OCI-LY7 (cell line): ENCODE measurements at regions not wholly inside any gene's neighbourhood (a gene's known extent, or its start where the extent isn't known, plus 50 kb on each side); places are given as distances from the start of the nearest gene placed in this dataset.

Experiments used
- BruUV-seq: library from RNA; stranded (reverse); fragments of 400-500 nt; replicated peaks from 2 replicates; lab custom pipeline; 2021; lab: Mats Ljungman, UMichigan
- CTCF ChIA-PET: fragments of 300-600 bp; sonication (Branson Sonifier 250); formaldehyde crosslinking; loops from one replicate; lab custom pipeline; 2022; ENCODE audit warnings: antibody characterized with exemption; ENCODE audit not compliant: unreplicated experiment; lab: Charles Lee
- POLR2A ChIA-PET: fragments of 300-600 bp; sonication (Branson Sonifier 250); formaldehyde crosslinking; loops from one replicate; lab custom pipeline; 2022; ENCODE audit warnings: antibody characterized with exemption; lab: Charles Lee
- DNase-seq: peaks from one replicate; pipeline ENCODE4 v3.0.0-alpha.2; 2015; ENCODE audit warnings: low spot score
- H2AFZ ChIP-seq: fragments of 200-600 bp; sonication (generic), shearing (Covaris generic); 2 replicates; pipeline ENCODE4 v1.6.1; 2014; ENCODE audit warnings: mild to moderate bottlenecking, antibody characterized with exemption, low read length, moderate library complexity
- H3K27ac ChIP-seq: fragments of 200-600 bp; sonication (generic); 2 replicates; pipeline ENCODE4 v1.5.1; 2014; ENCODE audit warnings: mixed run types, low read depth, mild to moderate bottlenecking, moderate library complexity, low read length, inconsistent platforms; ENCODE audit not compliant: poor library complexity, severe bottlenecking
- H3K36me3 ChIP-seq: fragments of 200-600 bp; sonication (generic); 2 replicates; pipeline ENCODE4 v1.6.1; 2014; ENCODE audit warnings: mild to moderate bottlenecking, antibody characterized with exemption, low read length, moderate library complexity, mixed read lengths; ENCODE audit not compliant: insufficient read depth
- H3K4me1 ChIP-seq: fragments of 200-600 bp; sonication (generic); 2 replicates; pipeline ENCODE4 v1.5.1; 2014; ENCODE audit warnings: mild to moderate bottlenecking, low read length; ENCODE audit not compliant: insufficient read depth, poor library complexity, severe bottlenecking
- H3K4me2 ChIP-seq: fragments of 200-600 bp; sonication (generic); 2 replicates; pipeline ENCODE4 v1.6.1; 2014; ENCODE audit warnings: mild to moderate bottlenecking, low read length
- H3K4me3 ChIP-seq: fragments of 200-600 bp; sonication (generic); 2 replicates; pipeline ENCODE4 v1.5.1; 2014; ENCODE audit warnings: mild to moderate bottlenecking, low read depth, low read length; ENCODE audit not compliant: poor library complexity, severe bottlenecking
- H3K79me2 ChIP-seq: fragments of 200-600 bp; sonication (generic); 2 replicates; pipeline ENCODE4 v1.6.1; 2016; ENCODE audit warnings: low read depth, mild to moderate bottlenecking, low read length, moderate library complexity, mixed read lengths; ENCODE audit not compliant: insufficient read depth
- H3K9me2 ChIP-seq: fragments of 200-600 bp; sonication (generic); 2 replicates; pipeline ENCODE4 v1.6.1; 2016; ENCODE audit warnings: mild to moderate bottlenecking, low read length, mixed read lengths; ENCODE audit not compliant: insufficient read depth
- H3K9me3 ChIP-seq: fragments of 200-600 bp; sonication (generic); 2 replicates; pipeline ENCODE4 v1.6.1; 2014; ENCODE audit warnings: mild to moderate bottlenecking, mixed run types, low read length, mixed read lengths
- H4K20me1 ChIP-seq: fragments of 200-600 bp; sonication (generic); 2 replicates; pipeline ENCODE4 v1.6.1; 2014; ENCODE audit warnings: mild to moderate bottlenecking, antibody characterized with exemption, low read length, moderate library complexity, mixed read lengths; ENCODE audit not compliant: insufficient read depth
- EZH2phosphoT487 ChIP-seq: fragments of 200-600 bp; sonication (generic); IDR thresholded peaks from 2 replicates; pipeline ENCODE4 v1.6.1; 2018; ENCODE audit warnings: low read depth, borderline replicate concordance, mild to moderate bottlenecking, mixed run types, antibody characterized with exemption, low read length, moderate library complexity, mixed read lengths
- intact Hi-C: fragments of 100-400 bp; cut with micrococcal nuclease; formaldehyde crosslinking; loops from one replicate; pipeline ENCODE4 v1.10.0; 2022; ENCODE audit not compliant: unreplicated experiment
- TF ChIP-seq, protein P1 (sequence below): fragments of 200-600 bp; sonication (generic); conservative IDR thresholded peaks from 2 replicates; pipeline ENCODE4 v1.5.1; 2014; ENCODE audit warnings: mild to moderate bottlenecking, antibody characterized with exemption, low read length, moderate library complexity, mixed read lengths

DNA sequence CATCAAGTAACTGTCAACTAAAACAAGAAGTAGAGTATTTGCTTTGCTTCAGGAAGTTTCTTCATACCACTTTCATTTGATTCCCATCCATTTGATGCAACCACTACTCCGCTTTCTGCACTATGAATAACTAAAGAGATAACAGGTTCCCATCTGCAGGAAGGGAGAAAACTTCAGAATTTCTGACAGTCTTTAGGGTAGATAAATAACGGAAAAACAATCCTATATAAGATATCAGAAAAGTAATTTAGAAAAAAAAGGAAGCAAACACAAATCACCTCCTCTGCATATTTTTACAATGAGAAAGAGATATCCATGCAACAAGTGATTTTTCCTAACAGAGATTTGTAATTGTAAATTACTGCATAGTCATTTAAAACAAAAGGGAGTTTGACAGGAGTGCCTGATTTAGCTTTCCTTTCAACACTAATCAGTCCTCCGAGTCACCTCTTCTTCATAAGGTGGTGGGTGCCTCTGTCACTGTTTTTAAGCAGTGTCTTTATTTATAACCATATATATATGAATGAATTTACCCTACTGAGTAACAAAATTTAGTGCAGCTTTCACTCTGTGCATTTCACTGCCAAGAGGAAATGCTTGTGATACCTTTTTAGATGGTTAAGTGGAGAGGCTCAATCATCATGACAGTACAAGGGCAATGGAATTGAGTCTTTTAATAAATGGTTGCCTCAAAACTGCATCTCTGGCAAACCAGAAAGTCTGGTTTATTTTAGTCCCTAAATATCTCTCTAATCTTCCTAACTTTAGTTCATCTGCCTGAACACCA is 1920.4 kb downstream of the MRPL39 start:
- peaks cover 6% of the 10 kb centered on the region for H3K9me3 ChIP-seq
- H3K9me2 ChIP-seq, result no peaks in the 10 kb centered on the region
- POLR2A ChIA-PET, result no interaction called here
- TF ChIP-seq EZH2phosphoT487, result no peak
- TF ChIP-seq, protein P1, sequence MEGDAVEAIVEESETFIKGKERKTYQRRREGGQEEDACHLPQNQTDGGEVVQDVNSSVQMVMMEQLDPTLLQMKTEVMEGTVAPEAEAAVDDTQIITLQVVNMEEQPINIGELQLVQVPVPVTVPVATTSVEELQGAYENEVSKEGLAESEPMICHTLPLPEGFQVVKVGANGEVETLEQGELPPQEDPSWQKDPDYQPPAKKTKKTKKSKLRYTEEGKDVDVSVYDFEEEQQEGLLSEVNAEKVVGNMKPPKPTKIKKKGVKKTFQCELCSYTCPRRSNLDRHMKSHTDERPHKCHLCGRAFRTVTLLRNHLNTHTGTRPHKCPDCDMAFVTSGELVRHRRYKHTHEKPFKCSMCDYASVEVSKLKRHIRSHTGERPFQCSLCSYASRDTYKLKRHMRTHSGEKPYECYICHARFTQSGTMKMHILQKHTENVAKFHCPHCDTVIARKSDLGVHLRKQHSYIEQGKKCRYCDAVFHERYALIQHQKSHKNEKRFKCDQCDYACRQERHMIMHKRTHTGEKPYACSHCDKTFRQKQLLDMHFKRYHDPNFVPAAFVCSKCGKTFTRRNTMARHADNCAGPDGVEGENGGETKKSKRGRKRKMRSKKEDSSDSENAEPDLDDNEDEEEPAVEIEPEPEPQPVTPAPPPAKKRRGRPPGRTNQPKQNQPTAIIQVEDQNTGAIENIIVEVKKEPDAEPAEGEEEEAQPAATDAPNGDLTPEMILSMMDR, result no peak
- H2AFZ ChIP-seq, result no peak overlapping the region
- no peaks in the 10 kb centered on the region for H3K4me1 ChIP-seq
- CTCF ChIA-PET, result no interaction called here
- no peak overlapping the region for H3K4me3 ChIP-seq
- H3K36me3 ChIP-seq, result no peaks in the 10 kb centered on the region
- H3K79me2 ChIP-seq, result no peaks in the 10 kb centered on the region
- no peaks in the 10 kb centered on the region for H4K20me1 ChIP-seq
- DNase-seq, result no peak
- H3K4me2 ChIP-seq, result no peak overlapping the region
- BruUV-seq, result no TSS peak
- intact Hi-C loops, result no loop called here
- H3K27ac ChIP-seq, result no peak overlapping the region

DNA sequence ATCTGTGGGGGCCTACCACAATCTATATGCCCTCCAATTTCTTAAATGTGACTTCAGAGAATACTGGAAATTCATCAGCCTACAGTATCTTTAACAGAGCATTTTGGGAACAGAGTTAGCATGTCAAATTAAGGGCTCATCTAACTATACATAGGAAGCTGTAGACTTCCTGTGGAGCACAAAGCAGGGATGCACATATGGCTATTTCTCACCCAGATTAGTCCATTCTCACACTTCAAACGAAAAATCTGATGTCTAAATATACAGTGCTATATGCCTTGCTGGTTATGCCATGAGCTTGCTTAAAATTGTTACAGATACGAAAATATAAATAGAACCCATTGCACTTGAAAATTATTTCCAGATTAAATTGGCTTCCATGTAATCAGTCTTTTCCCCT is 1922.8 kb downstream of the MRPL39 start:
- no peak overlapping the region for H3K4me2 ChIP-seq
- H3K4me1 ChIP-seq, result no peaks in the 10 kb centered on the region
- H3K27ac ChIP-seq, result no peak overlapping the region
- ChIA-PET POLR2A (interaction anchor here (0.9 to 1.4 kb wide), 3 partner anchors 9 to 15 kb away, joined by 3 to 9 read pairs (median 3); no protein-coding TSS in a partner anchor), CTCF (no interaction called here)
- no peak overlapping the region for H3K4me3 ChIP-seq
- peaks cover 22% of the 10 kb centered on the region for H3K9me3 ChIP-seq
- no peaks in the 10 kb centered on the region for H3K79me2 ChIP-seq
- H2AFZ ChIP-seq, result no peak overlapping the region
- no peaks in the 10 kb centered on the region for H4K20me1 ChIP-seq
- BruUV-seq, result no TSS peak
- no peaks in the 10 kb centered on the region for H3K9me2 ChIP-seq
- TF ChIP-seq, protein P1, result no peak
- no peak for TF ChIP-seq EZH2phosphoT487
- DNase-seq, result no peak
- intact Hi-C loops, result no loop called here
- no peaks in the 10 kb centered on the region for H3K36me3 ChIP-seq

DNA sequence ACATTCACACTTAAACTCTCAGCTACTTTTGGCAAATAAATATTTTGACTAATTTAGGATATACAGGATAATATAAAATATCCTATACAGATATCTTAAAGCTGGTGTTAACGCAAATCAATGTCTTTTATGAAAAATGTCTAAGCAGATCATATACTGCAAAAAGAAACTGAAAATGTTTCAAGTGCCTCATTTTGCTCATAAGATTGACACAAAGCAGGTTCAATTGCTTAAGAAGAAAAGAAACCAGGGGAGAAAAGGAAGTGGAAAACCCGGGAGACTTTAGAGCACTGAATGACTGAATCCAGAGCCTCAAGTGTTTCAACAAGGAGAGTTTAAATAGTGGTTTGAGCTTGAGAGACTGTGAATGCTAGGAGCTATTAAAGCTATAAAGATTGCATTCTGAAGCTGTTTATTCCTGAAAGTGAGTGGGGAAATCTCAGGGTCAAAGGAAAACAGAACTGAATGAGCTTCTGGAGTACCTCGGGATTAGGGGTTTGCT is 1943.0 kb downstream of the MRPL39 start:
- no peak overlapping the region for H3K27ac ChIP-seq
- intact Hi-C loops, result no loop called here
- ChIA-PET POLR2A (interaction anchor here (0.7 to 1.2 kb wide), 5 partner anchors 10 to 1753 kb away, joined by 3 to 5 read pairs (median 4); no protein-coding TSS in a partner anchor), CTCF (no interaction called here)
- H3K79me2 ChIP-seq, result no peaks in the 10 kb centered on the region
- no TSS peak for BruUV-seq
- H3K4me3 ChIP-seq, result no peak overlapping the region
- H3K36me3 ChIP-seq, result no peaks in the 10 kb centered on the region
- TF ChIP-seq, protein P1, result no peak
- TF ChIP-seq EZH2phosphoT487, result no peak
- peaks cover 23% of the 10 kb centered on the region for H3K9me3 ChIP-seq
- DNase-seq, result no peak
- no peak overlapping the region for H3K4me2 ChIP-seq
- H2AFZ ChIP-seq, result no peak overlapping the region
- no peaks in the 10 kb centered on the region for H3K9me2 ChIP-seq
- H3K4me1 ChIP-seq, result no peaks in the 10 kb centered on the region
- no peaks in the 10 kb centered on the region for H4K20me1 ChIP-seq
